H1 (cell line): ENCODE measurements at regions not wholly inside any gene's neighbourhood (a gene's known extent, or its start where the extent isn't known, plus 50 kb on each side); places are given as distances from the start of the nearest gene placed in this dataset.

Experiments used
- SP1 ChIP-seq: IDR thresholded peaks from 2 replicates; pipeline ENCODE4 v1.6.1; 2011; ENCODE audit warnings: low read depth, low read length
- YY1 ChIP-seq: IDR thresholded peaks from 2 replicates; pipeline ENCODE4 v1.6.1; 2011; ENCODE audit warnings: low read depth, mild to moderate bottlenecking, low read length

- TF ChIP-seq YY1 (no peak), SP1 (no peak)
Observed at GRCh38 chr16:58889516-58889915, 155.4 kb upstream of the GOT2 start (continued).
